HepG2 (cell line): ENCODE measurements at regions not wholly inside any gene's neighbourhood (a gene's known extent, or its start where the extent isn't known, plus 50 kb on each side); places are given as distances from the start of the nearest gene placed in this dataset.

Experiments
- ATAC-seq: fragments of 200-7000 bp; cut with Tn5 transposase; 3 replicates; pipeline ENCODE4 v1.9.1; 2020; ENCODE audit warnings: mild to moderate bottlenecking, moderate library complexity
- BruUV-seq: library from RNA; stranded (reverse); fragments of 400-500 nt; replicated peaks from 2 replicates; lab custom pipeline; 2021; lab: Mats Ljungman, UMichigan
- CTCF ChIA-PET: fragments of 300-600 bp; formaldehyde crosslinking; extraction: SDS; loops from one replicate; lab custom pipeline; 2021; ENCODE audit warnings: low total read pairs, inconsistent platforms, low intra/inter-chr PET ratio; lab: Yijun Ruan, JAX
- POLR2A ChIA-PET: fragments of 350-600 bp; sonication (Branson Sonifier 250); formaldehyde crosslinking; loops from one replicate; lab custom pipeline; 2020; ENCODE audit warnings: antibody characterized with exemption, inconsistent platforms; lab: Yijun Ruan, JAX
- DNase-seq: peaks from one replicate; pipeline ENCODE4 v3.0.0-alpha.2; 2015; ENCODE audit warnings: low spot score
- FAIRE-seq: peaks from 3 replicates; lab custom pipeline; 2011; peaks lifted over from hg19 to GRCh38; lab: Jason Lieb, UNC
- H2AFZ ChIP-seq: one replicate; pipeline ENCODE4 v1.6.1; 2011; ENCODE audit warnings: low read length, inconsistent platforms
- H3K27ac ChIP-seq: fragments of 300-600 bp; 3 replicates; pipeline ENCODE4 v1.8.0; 2011; ENCODE audit warnings: mixed run types, mild to moderate bottlenecking, mixed read lengths, low read length, inconsistent platforms; ENCODE audit not compliant: insufficient read depth; ENCODE audit errors: extremely low read length
- H3K27me3 ChIP-seq, 2 experiments: fragments of 200-600 bp in 1 of 2; 2 replicates in 1 of 2; 3 replicates in 1 of 2; pipeline versions ENCODE4 v1.6.0 to v1.8.0; 2011; ENCODE audit warnings: low read length in 2 of 2, mild to moderate bottlenecking in 2 of 2, moderate library complexity in 2 of 2, inconsistent platforms in 1 of 2; ENCODE audit not compliant: insufficient read depth in 2 of 2, control insufficient read depth in 1 of 2
- H3K36me3 ChIP-seq, 2 experiments: fragments of 200-600 bp in 1 of 2; replicated peaks in 1 of 2; 2 replicates in 1 of 2; 3 replicates in 1 of 2; pipeline versions ENCODE4 v1.5.1 to v1.8.0; 2011; ENCODE audit warnings: low read length in 2 of 2, inconsistent platforms in 1 of 2; ENCODE audit not compliant: insufficient read depth in 2 of 2, control insufficient read depth in 1 of 2
- H3K4me1 ChIP-seq: 2 replicates; pipeline ENCODE4 v1.5.1; 2012; ENCODE audit warnings: low read length, inconsistent platforms; ENCODE audit not compliant: insufficient read depth
- H3K4me2 ChIP-seq: 2 replicates; pipeline ENCODE4 v1.6.0; 2011; ENCODE audit warnings: low read depth, low read length, inconsistent platforms
- H3K4me3 ChIP-seq, 3 experiments: fragments of 200-600 bp in 1 of 3; sonication (generic), shearing (Covaris generic) in 1 of 3; replicated peaks in 1 of 3; 2 replicates each; pipeline ENCODE4 v1.5.1; 2011 to 2016; ENCODE audit warnings: low read length in 3 of 3, inconsistent platforms in 2 of 3, low read depth in 2 of 3, mild to moderate bottlenecking in 2 of 3, control low read depth in 1 of 3, mixed read lengths in 1 of 3; ENCODE audit not compliant: insufficient read depth in 1 of 3
- H3K79me2 ChIP-seq: one replicate; pipeline ENCODE4 v1.6.1; 2011; ENCODE audit warnings: low read length, inconsistent platforms; ENCODE audit not compliant: insufficient read depth
- H3K9ac ChIP-seq: 2 replicates; pipeline ENCODE4 v1.6.0; 2011; ENCODE audit warnings: mild to moderate bottlenecking, low read depth, low read length, inconsistent platforms; ENCODE audit not compliant: insufficient read depth
- H3K9me3 ChIP-seq: 2 replicates; pipeline ENCODE4 v1.5.1; 2012; ENCODE audit warnings: mild to moderate bottlenecking, low read length
- H4K20me1 ChIP-seq: 2 replicates; pipeline ENCODE4 v1.6.0; 2011; ENCODE audit warnings: inconsistent platforms, mild to moderate bottlenecking, low read length, moderate library complexity; ENCODE audit not compliant: insufficient read depth
- ARHGAP35 ChIP-seq: sonication (generic); formaldehyde crosslinking; IDR thresholded peaks from 2 replicates; pipeline ENCODE4 v1.9.0; 2022; ENCODE audit warnings: mild to moderate bottlenecking, inconsistent platforms, moderate library complexity, missing genetic modification reagents, borderline replicate concordance
- CC2D1A ChIP-seq: sonication (generic); formaldehyde crosslinking; IDR thresholded peaks from 2 replicates; pipeline ENCODE4 v1.8.1; 2023; ENCODE audit warnings: mild to moderate bottlenecking, missing genetic modification reagents
- IRF9 ChIP-seq: sonication (generic); formaldehyde crosslinking; IDR thresholded peaks from 2 replicates; pipeline ENCODE4 v1.8.0; 2022; ENCODE audit warnings: missing genetic modification reagents, mild to moderate bottlenecking, borderline replicate concordance
- KAT7 ChIP-seq: IDR thresholded peaks from 2 replicates; pipeline ENCODE4 v1.6.1; 2018; ENCODE audit warnings: borderline replicate concordance, missing compliant biosample characterization
- KLF16 ChIP-seq, 2 experiments: sonication (generic) in 1 of 2; formaldehyde crosslinking in 1 of 2; IDR thresholded peaks; 2 replicates each; pipeline versions ENCODE4 v1.6.1 to v1.8.0; 2016 to 2023; ENCODE audit warnings: missing genetic modification reagents in 2 of 2, missing compliant biosample characterization in 1 of 2
- NFIB ChIP-seq: sonication (generic); formaldehyde crosslinking; IDR thresholded peaks from 2 replicates; pipeline ENCODE4 v1.9.0; 2021; ENCODE audit warnings: missing genetic modification reagents, mild to moderate bottlenecking, borderline replicate concordance
- ZBTB34 ChIP-seq: sonication (generic); formaldehyde crosslinking; IDR thresholded peaks from 2 replicates; pipeline ENCODE4 v1.8.0; 2022; ENCODE audit warnings: mild to moderate bottlenecking, missing genetic modification reagents
- ZFP36L1 ChIP-seq: sonication (generic); formaldehyde crosslinking; IDR thresholded peaks from 2 replicates; pipeline ENCODE4 v1.8.0; 2022; ENCODE audit warnings: mild to moderate bottlenecking, missing genetic modification reagents, moderate library complexity
- ZNF101 ChIP-seq: sonication (generic); formaldehyde crosslinking; IDR thresholded peaks from 2 replicates; pipeline ENCODE4 v1.4.0; 2020; ENCODE audit warnings: mild to moderate bottlenecking, low read depth, missing genetic modification reagents, borderline replicate concordance
- ZNF513 ChIP-seq: sonication (generic); formaldehyde crosslinking; conservative IDR thresholded peaks from 2 replicates; pipeline ENCODE4 v1.5.0; 2020; ENCODE audit warnings: missing genetic modification reagents
- WGBS: methylation state at CpG from one replicate; pipeline ENCODE4 v1.1.6; 2017; ENCODE audit warnings: low lambda C conversion rate; 5-methylcytosine and 5-hydroxymethylcytosine counted together
- in situ Hi-C: cut with HindIII; loops from 2 replicates; pipeline ENCODE4 v1.10.0; 2017; ENCODE audit warnings: low pct_unique_long_range_greater_than_20kb; ENCODE audit not compliant: extremely low pct_ligation_motif_present
- intact Hi-C: fragments of 100-400 bp; cut with micrococcal nuclease; formaldehyde crosslinking; loops from one replicate; pipeline ENCODE4 v1.10.0; 2022; ENCODE audit not compliant: unreplicated experiment

GRCh38 chr5:74054641-74055421, 428.8 kb downstream of the ARHGEF28 start (continued):
- TF ChIP-seq IRF9 (CRISPR knock-in tag): no peak

- Histone ChIP-seq H2AFZ (no peak overlapping the region), H3K27me3 (peaks cover 0 to 2% of the 10 kb centered on the region in 2 experiments; a peak in 2 of 5 replicates), H3K4me1 (no peaks in the 10 kb centered on the region), H4K20me1 (no peaks in the 10 kb centered on the region), H3K4me3 (no peak overlapping the region), H3K9ac (no peak overlapping the region), H3K4me2 (no peak overlapping the region), H3K27ac (no peak overlapping the region), H3K36me3 (no peaks in the 10 kb centered on the region), H3K79me2 (no peaks in the 10 kb centered on the region), H3K9me3 (no peaks in the 10 kb centered on the region)
- POLR2A ChIA-PET: no interaction called here
- WGBS: 17% methylated on average over 5 of the region's 5 CpGs
- TF ChIP-seq ARHGAP35 (CRISPR knock-in tag): no peak
- TF ChIP-seq ZNF513 (CRISPR knock-in tag): no peak
- TF ChIP-seq ZNF101 (CRISPR knock-in tag): no peak
- no peak for TF ChIP-seq CC2D1A
- no peak for TF ChIP-seq NFIB (CRISPR knock-in tag)
- no peak for TF ChIP-seq KLF16 (CRISPR knock-in tag; IDR thresholded peaks at IDR 0.05)
- TF ChIP-seq ZBTB34 (CRISPR knock-in tag): no peak
- no peak for TF ChIP-seq ZFP36L1 (CRISPR knock-in tag)
- no peak for TF ChIP-seq KAT7 (CRISPR knock-in tag)
- DNase-seq (no peak), ATAC-seq (no peak), FAIRE-seq (no peak)
- intact Hi-C loops: no loop called here
- in situ Hi-C loops: no loop called here
- BruUV-seq: no TSS peak
- CTCF ChIA-PET: no interaction called here
Observed at GRCh38 chr5:74054139-74054538, 428.1 kb downstream of the ARHGEF28 start.
